Heart left ventricle (tissue), 13 donors: ENCODE measurements at regions not wholly inside any gene's neighbourhood (a gene's known extent, or its start where the extent isn't known, plus 50 kb on each side); places are given as distances from the start of the nearest gene placed in this dataset.

Experiments
- CTCF ChIP-seq, 12 donors: fragments of 200-600 bp; sonication (generic) in 4 of 12; IDR thresholded peaks; one replicate each; pipeline versions ENCODE4 v1.5.0 to v1.8.0; 2018 to 2022; ENCODE audit warnings: antibody characterized with exemption in 12 of 12, mild to moderate bottlenecking in 5 of 12
- POLR2A ChIP-seq, 2 donors: fragments of 450-650 bp; IDR thresholded peaks; one replicate each; pipeline ENCODE4 v1.6.1; 2017; ENCODE audit warnings: antibody characterized with exemption in 2 of 2, mild to moderate bottlenecking in 2 of 2, moderate library complexity in 2 of 2
- donor health status: ischemic (EF 13 %, LVEDD 7.1; RV severe dilation, severe dysfunction).
- donor health status: DM: no; HTN: yes; CAD: no.
- donor health status: DM: no; HTN: no; CAD: no.
- donor health status: ischemic (EF 25% LVEDD 6.9; RV normal size, moderate dysfunction).
- donor health status: ischemic (EF 25% LVEDD 5.7; RV mildly dilated, moderate dysfunction).
- donor health status: ischemic (EF 35%, LVEDD 5.7; RV mildly dilated, moderate dysfunction).
- donor health status: nonischemic (EF 11% LVEDD 7.7; RV severe dilation, severe dysfunction).
- donor health status: DM: yes; HTN: yes; CAD: no.
- donor health status: PGD.
- donor health status: ischemic (EF 29% LVEDD 5.4; RV normal size, mild dysfunction).
- donor health status: nonischemic (EF 23%, LVEDD 6.1; RV moderate dilation, normal function).

GRCh38 chr1:192939440-192939839, 119.7 kb downstream of the UCHL5 start:
- no peak for TF ChIP-seq CTCF (IDR thresholded peaks at IDR 0.05)
- TF ChIP-seq POLR2A (IDR thresholded peaks at IDR 0.05) = no peak
